Tibial nerve (tissue), 4 donors: ENCODE measurements at regions not wholly inside any gene's neighbourhood (a gene's known extent, or its start where the extent isn't known, plus 50 kb on each side); places are given as distances from the start of the nearest gene placed in this dataset.

Experiments
- DNase-seq, 2 donors: peaks; one replicate each; pipeline ENCODE4 v3.0.0-alpha.2; 2019; ENCODE audit warnings: low spot score in 2 of 2
- H3K27ac ChIP-seq, 4 donors: fragments of 200-600 bp; sonication (generic) in 3 of 4; one replicate each; pipeline ENCODE4 v1.5.1; 2017 to 2019; ENCODE audit warnings: mild to moderate bottlenecking in 1 of 4
- H3K27me3 ChIP-seq, 2 donors: fragments of 200-600 bp; sonication (generic) in 1 of 2; one replicate each; pipeline versions ENCODE4 v1.5.1 to v1.6.0; 2017 to 2019
- H3K36me3 ChIP-seq, 3 donors: fragments of 200-600 bp; sonication (generic); one replicate each; pipeline ENCODE4 v1.5.1; 2018 to 2019
- H3K4me1 ChIP-seq, 4 donors: fragments of 200-600 bp; sonication (generic) in 3 of 4; one replicate each; pipeline ENCODE4 v1.5.1; 2017 to 2019
- H3K4me3 ChIP-seq, 4 donors: fragments of 200-600 bp; sonication (generic) in 3 of 4; one replicate each; pipeline ENCODE4 v1.5.1; 2017 to 2019; ENCODE audit warnings: mild to moderate bottlenecking in 1 of 4, moderate library complexity in 1 of 4
- H3K9me3 ChIP-seq, 4 donors: fragments of 200-600 bp; sonication (generic) in 3 of 4; one replicate each; pipeline ENCODE4 v1.5.1; 2017 to 2019
- EP300 ChIP-seq, 2 donors: sonication (generic); formaldehyde crosslinking; IDR thresholded peaks; one replicate each; pipeline ENCODE4 v1.6.1; 2017; ENCODE audit warnings: antibody characterized with exemption in 2 of 2, mild to moderate bottlenecking in 1 of 2
- POLR2A ChIP-seq, 2 donors: fragments of 450-650 bp; IDR thresholded peaks; one replicate each; pipeline ENCODE4 v1.6.1; 2017; ENCODE audit warnings: antibody characterized with exemption in 2 of 2, mild to moderate bottlenecking in 2 of 2, moderate library complexity in 2 of 2
- WGBS, 2 donors: methylation state at CpG; one replicate each; pipeline ENCODE4 v1.1.5; 2018; 5-methylcytosine and 5-hydroxymethylcytosine counted together
- TF ChIP-seq, protein P1 (sequence below), 5 experiments: fragments of 200-600 bp in 3 of 5; fragments of 450-650 bp in 2 of 5; sonication (generic) in 3 of 5; IDR thresholded peaks; one replicate each; pipeline ENCODE4 v1.5.1; 2016 to 2019; ENCODE audit warnings: antibody characterized with exemption in 5 of 5, mild to moderate bottlenecking in 3 of 5, moderate library complexity in 2 of 5

DNA sequence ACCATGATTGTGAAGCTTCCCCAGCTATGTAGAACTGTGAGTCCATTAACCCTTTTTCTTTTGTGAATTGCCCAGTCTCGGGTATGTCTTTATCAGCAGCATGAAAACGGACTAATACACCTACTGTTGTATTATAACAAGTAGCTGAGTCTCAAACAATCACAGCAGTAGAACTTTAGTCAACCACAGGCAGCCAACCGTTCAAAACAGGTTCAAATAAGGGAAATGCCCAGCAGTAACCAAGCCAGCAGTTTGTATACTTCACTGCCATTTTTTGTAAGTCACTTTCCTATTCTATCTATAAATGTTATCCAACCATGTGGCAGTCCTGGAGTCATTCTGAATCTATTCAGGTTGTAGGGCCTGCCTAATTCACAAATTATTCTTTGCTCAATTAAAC is 1560.6 kb upstream of the SLC39A10 start:
- H3K27ac ChIP-seq, result no peak overlapping the region
- DNase-seq, result no peak
- H3K4me1 ChIP-seq, result peaks cover 0 to 4% (median 0%) of the 10 kb centered on the region in 4 donors
- H3K9me3 ChIP-seq, result no peaks in the 10 kb centered on the region
- no peak overlapping the region for H3K4me3 ChIP-seq
- TF ChIP-seq EP300 (IDR thresholded peaks at IDR 0.05), result no peak
- TF ChIP-seq POLR2A (IDR thresholded peaks at IDR 0.05), result no peak
- TF ChIP-seq, protein P1, sequence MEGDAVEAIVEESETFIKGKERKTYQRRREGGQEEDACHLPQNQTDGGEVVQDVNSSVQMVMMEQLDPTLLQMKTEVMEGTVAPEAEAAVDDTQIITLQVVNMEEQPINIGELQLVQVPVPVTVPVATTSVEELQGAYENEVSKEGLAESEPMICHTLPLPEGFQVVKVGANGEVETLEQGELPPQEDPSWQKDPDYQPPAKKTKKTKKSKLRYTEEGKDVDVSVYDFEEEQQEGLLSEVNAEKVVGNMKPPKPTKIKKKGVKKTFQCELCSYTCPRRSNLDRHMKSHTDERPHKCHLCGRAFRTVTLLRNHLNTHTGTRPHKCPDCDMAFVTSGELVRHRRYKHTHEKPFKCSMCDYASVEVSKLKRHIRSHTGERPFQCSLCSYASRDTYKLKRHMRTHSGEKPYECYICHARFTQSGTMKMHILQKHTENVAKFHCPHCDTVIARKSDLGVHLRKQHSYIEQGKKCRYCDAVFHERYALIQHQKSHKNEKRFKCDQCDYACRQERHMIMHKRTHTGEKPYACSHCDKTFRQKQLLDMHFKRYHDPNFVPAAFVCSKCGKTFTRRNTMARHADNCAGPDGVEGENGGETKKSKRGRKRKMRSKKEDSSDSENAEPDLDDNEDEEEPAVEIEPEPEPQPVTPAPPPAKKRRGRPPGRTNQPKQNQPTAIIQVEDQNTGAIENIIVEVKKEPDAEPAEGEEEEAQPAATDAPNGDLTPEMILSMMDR (IDR thresholded peaks at IDR 0.05), result no peak
- no peaks in the 10 kb centered on the region for H3K36me3 ChIP-seq
- no peaks in the 10 kb centered on the region for H3K27me3 ChIP-seq
- whole genome bisulfite sequencing, 2 donors, result 24 to 27% methylated on average over 3 of the region's 3 CpGs

DNA sequence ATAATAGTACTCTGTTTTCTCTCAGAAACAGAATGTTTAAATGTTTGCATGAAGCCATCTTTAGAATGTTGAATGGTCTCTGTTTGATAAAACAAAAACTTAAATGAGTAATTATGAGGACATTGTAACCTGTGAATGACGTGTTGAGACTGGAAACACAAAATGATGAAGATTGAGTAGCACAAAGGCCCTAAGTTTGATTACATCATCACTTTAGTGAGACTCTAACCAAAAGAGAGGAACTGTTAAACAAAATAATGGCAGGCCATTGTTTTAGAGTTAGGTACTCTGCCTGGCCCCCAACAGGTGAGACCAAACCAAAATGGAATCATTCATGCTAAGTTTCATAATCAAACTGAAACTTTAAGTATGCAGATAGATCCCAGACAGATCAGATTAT is 1561.7 kb upstream of the SLC39A10 start:
- WGBS, 2 donors, result 44 to 52% methylated on average over 1 of the region's 1 CpG
- Histone ChIP-seq H3K27ac (no peak overlapping the region), H3K9me3 (peaks cover 0 to 2% (median 0%) of the 10 kb centered on the region in 4 donors), H3K36me3 (no peaks in the 10 kb centered on the region), H3K4me3 (no peak overlapping the region), H3K27me3 (no peaks in the 10 kb centered on the region), H3K4me1 (no peaks in the 10 kb centered on the region)
- DNase-seq, result no peak
- TF ChIP-seq POLR2A (IDR thresholded peaks at IDR 0.05), result no peak
- no peak for TF ChIP-seq EP300 (IDR thresholded peaks at IDR 0.05)
- TF ChIP-seq, protein P1 (IDR thresholded peaks at IDR 0.05), result no peak

DNA sequence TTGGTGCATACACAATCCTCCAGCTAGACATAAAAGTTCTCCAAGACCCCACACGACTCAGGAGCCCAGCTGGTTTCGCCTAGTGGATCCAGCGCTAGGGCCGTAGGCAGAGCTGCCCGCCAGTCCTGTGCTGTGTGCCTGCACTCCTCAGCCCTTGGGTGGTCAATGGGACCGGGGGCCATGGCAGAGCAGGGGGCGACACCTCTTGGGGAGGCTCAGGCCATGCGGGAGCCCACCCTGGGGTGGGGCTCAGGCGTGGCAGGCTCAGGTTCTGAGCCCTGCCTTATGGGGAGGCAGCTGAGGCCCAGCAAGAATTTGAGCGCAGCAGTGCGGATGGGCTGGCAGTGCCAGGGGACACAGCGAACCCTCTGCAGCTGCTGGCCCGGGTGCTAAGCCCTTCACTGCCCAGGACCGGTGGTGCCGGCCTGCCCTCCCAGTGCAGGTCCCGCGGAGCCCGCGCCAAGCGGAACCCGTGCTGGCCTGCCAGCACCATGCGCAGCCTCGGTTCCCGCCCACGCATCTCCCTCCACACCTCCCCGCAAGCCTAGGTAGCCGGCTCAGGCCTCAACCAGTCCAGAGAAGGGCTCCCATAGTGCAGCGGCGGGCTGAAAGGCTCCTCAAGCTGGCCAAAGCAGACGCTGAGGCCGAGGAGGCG is 1566.6 kb upstream of the SLC39A10 start:
- Histone ChIP-seq H3K36me3 (no peaks in the 10 kb centered on the region), H3K4me1 (no peaks in the 10 kb centered on the region), H3K9me3 (peaks cover 0 to 3% (median 0%) of the 10 kb centered on the region in 4 donors), H3K27me3 (no peaks in the 10 kb centered on the region), H3K27ac (no peak overlapping the region), H3K4me3 (no peak overlapping the region)
- DNase-seq, result no peak
- 93% methylated on average over 16 to 31 of the region's 32 CpGs for WGBS, 2 donors
- TF ChIP-seq EP300 (IDR thresholded peaks at IDR 0.05) (no peak), POLR2A (IDR thresholded peaks at IDR 0.05) (no peak)
- TF ChIP-seq, protein P1 (IDR thresholded peaks at IDR 0.05), result no peak

DNA sequence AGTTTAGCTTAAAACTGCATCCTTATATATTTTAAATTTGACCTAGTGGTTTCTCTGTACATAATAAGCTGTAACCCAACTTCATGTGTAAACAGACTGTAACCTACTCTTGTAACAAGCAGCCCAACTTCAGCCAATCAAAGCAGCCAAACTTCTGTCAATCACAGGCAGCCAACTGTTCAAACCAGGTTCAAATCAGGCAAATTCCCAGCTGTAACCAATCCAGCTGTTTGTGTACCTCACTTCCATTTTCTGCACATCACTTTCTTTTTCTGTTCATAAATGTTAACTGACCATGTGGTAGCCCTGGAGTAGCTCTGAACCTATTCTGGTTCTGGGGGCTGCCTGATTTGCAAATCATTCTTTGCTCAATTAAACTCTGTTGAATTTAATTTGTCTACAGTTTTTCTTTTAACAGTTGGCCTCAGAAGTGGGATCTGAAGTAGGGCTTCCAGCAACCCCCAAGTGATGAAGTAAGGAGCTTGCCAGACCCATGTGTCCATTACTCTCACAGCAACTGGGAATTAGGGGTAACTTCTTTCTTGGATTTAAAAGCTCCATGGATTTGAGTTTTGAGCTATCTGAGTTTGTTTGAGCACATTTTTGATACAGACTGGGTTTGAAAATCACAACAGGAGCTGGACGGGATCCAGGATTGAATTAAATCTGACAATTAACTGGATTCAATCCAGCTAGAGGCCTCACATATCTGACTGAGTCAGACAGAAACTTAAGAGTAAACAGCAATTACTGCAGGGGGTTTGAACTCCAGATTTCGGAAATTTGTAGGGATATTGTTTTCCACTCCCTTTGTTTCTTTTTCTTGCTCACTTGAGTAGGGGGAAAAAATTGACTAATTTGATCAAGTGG is 1569.7 kb upstream of the SLC39A10 start:
- Histone ChIP-seq H3K27me3 (no peaks in the 10 kb centered on the region), H3K4me1 (no peaks in the 10 kb centered on the region), H3K9me3 (peaks cover 0 to 3% (median 0%) of the 10 kb centered on the region in 4 donors), H3K4me3 (no peak overlapping the region), H3K36me3 (no peaks in the 10 kb centered on the region), H3K27ac (no peak overlapping the region)
- TF ChIP-seq, protein P1 (IDR thresholded peaks at IDR 0.05), result no peak
- TF ChIP-seq EP300 (IDR thresholded peaks at IDR 0.05) (no peak), POLR2A (IDR thresholded peaks at IDR 0.05) (no peak)
- 29 to 38% methylated on average over 2 of the region's 2 CpGs for WGBS, 2 donors
- no peak for DNase-seq

DNA sequence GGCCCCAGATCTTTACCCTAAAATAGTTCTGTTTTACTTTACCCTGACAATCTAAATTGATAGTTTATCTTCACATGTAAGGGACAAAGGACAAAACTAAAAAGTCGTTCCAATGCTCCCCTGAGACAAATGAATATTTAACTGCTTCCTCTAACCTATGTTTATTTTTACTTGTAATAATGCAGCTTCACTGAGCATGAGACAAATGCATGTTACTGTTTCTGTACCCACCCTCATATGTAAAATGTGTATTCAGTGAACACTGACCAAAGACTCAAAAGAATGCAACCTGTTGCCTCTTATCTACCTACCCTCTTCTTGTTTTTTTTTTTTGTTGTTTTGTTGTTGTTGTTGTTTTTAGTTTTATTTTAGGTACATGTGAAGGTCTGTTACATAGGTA is 1570.9 kb upstream of the SLC39A10 start:
- Histone ChIP-seq H3K9me3 (peaks cover 0 to 3% (median 0%) of the 10 kb centered on the region in 4 donors), H3K27ac (no peak overlapping the region), H3K4me3 (no peak overlapping the region), H3K27me3 (no peaks in the 10 kb centered on the region), H3K36me3 (no peaks in the 10 kb centered on the region), H3K4me1 (no peaks in the 10 kb centered on the region)
- WGBS, 2 donors, result 37 to 42% methylated on average over 1 of the region's 1 CpG
- no peak for DNase-seq
- TF ChIP-seq EP300 (IDR thresholded peaks at IDR 0.05), result no peak
- TF ChIP-seq, protein P1 (IDR thresholded peaks at IDR 0.05), result no peak
- TF ChIP-seq POLR2A (IDR thresholded peaks at IDR 0.05), result no peak
